HCT116 (cell line): ENCODE measurements at regions not wholly inside any gene's neighbourhood (a gene's known extent, or its start where the extent isn't known, plus 50 kb on each side); places are given as distances from the start of the nearest gene placed in this dataset.

Experiments used
- CTCF ChIP-seq, 3 experiments: fragments of 200-600 bp in 1 of 3; sonication (generic) in 1 of 3; IDR thresholded peaks in 2 of 3; conservative IDR thresholded peaks in 1 of 3; 2 replicates each; pipeline ENCODE4 v1.5.1; 2012 to 2017; ENCODE audit warnings: low read depth in 2 of 3, low read length in 2 of 3, antibody characterized with exemption in 1 of 3, borderline replicate concordance in 1 of 3, control low read depth in 1 of 3, mild to moderate bottlenecking in 1 of 3, mixed read lengths in 1 of 3, mixed run types in 1 of 3, moderate library complexity in 1 of 3; ENCODE audit not compliant: insufficient read depth in 1 of 3
- EZH2 ChIP-seq: fragments of 200-600 bp; sonication (generic); IDR thresholded peaks from 2 replicates; pipeline ENCODE4 v1.6.1; 2017; ENCODE audit warnings: antibody characterized with exemption, mixed run types
- JUND ChIP-seq: IDR thresholded peaks from 2 replicates; pipeline ENCODE4 v1.6.1; 2012
- POLR2A ChIP-seq: IDR thresholded peaks from 2 replicates; pipeline ENCODE4 v1.7.0; 2011; ENCODE audit warnings: borderline replicate concordance; ENCODE audit not compliant: insufficient read depth, insufficient read length; ENCODE audit errors: extremely low read depth
- RAD21 ChIP-seq: IDR thresholded peaks from 2 replicates; pipeline ENCODE4 v1.6.1; 2012; ENCODE audit warnings: low read depth, mild to moderate bottlenecking
- SIN3A ChIP-seq: IDR thresholded peaks from 2 replicates; pipeline ENCODE4 v1.6.1; 2012; ENCODE audit warnings: low read depth
- YY1 ChIP-seq: IDR thresholded peaks from 2 replicates; pipeline ENCODE4 v1.6.1; 2011; ENCODE audit warnings: low read length, low read depth, moderate library complexity, mild to moderate bottlenecking; ENCODE audit not compliant: insufficient replicate concordance; ENCODE audit errors: extremely low read depth

GRCh38 chr11:31953803-31954327, 137.0 kb upstream of the RCN1 start:
- TF ChIP-seq RAD21 (no peak), POLR2A (no peak), CTCF (IDR thresholded peaks at IDR 0.05 in 2 of 3, conservative IDR thresholded peaks at IDR 0.05 in 1 of 3; ENCODE audit: borderline replicate concordance in 1 of 3, insufficient read depth in 1 of 3, low read depth in 2 of 3, low read length in 2 of 3) (no peak), EZH2 (no peak), JUND (no peak), YY1 (no peak), SIN3A (no peak)
